HG02981 (cell line): ENCODE measurements at regions not wholly inside any gene's neighbourhood (a gene's known extent, or its start where the extent isn't known, plus 50 kb on each side); places are given as distances from the start of the nearest gene placed in this dataset.

Experiments
- ATAC-seq: cut with Tn5 transposase; IDR thresholded peaks from one replicate; pipeline ENCODE4 v1.9.1; 2021; ENCODE audit warnings: mild to moderate bottlenecking, moderate library complexity; ENCODE audit not compliant: unreplicated experiment

GRCh38 chr22:49099089-49099488, 728.6 kb downstream of the BRD1 start:
- ATAC-seq, result no peak

- no peak for ATAC-seq
These were observed 729.7 kb downstream of the BRD1 start for GRCh38 chr22:49097966-49098365.

- ATAC-seq, result no peak
These were observed 730.3 kb downstream of the BRD1 start for GRCh38 chr22:49097171-49097925.

- ATAC-seq, result no peak
These were observed 731.2 kb downstream of the BRD1 start for GRCh38 chr22:49096476-49096875.

- no peak for ATAC-seq
These were observed 732.3 kb downstream of the BRD1 start for GRCh38 chr22:49095366-49095765.

- no peak for ATAC-seq
These were observed 732.8 kb downstream of the BRD1 start for GRCh38 chr22:49094858-49095257.

GRCh38 chr22:49094151-49094550, 733.5 kb downstream of the BRD1 start:
- ATAC-seq, result no peak

GRCh38 chr22:49093192-49093880, 734.3 kb downstream of the BRD1 start:
- no peak for ATAC-seq

- ATAC-seq, result no peak
These were observed 735.0 kb downstream of the BRD1 start for GRCh38 chr22:49092716-49093115.

GRCh38 chr22:49091917-49092545, 735.6 kb downstream of the BRD1 start:
- no peak for ATAC-seq

- no peak for ATAC-seq
These were observed 736.2 kb downstream of the BRD1 start for GRCh38 chr22:49091451-49091850.

GRCh38 chr22:49090853-49091135, 736.9 kb downstream of the BRD1 start:
- ATAC-seq, result no peak

- ATAC-seq, result no peak
These were observed 737.4 kb downstream of the BRD1 start for GRCh38 chr22:49090061-49090852.

- ATAC-seq, result no peak
These were observed 738.6 kb downstream of the BRD1 start for GRCh38 chr22:49088801-49089791.

GRCh38 chr22:49087716-49088601, 739.7 kb downstream of the BRD1 start:
- no peak for ATAC-seq

GRCh38 chr22:49087198-49087597, 740.5 kb downstream of the BRD1 start:
- ATAC-seq, result no peak

- ATAC-seq, result no peak
These were observed 741.0 kb downstream of the BRD1 start for GRCh38 chr22:49086606-49087157.

GRCh38 chr22:49086181-49086580, 741.5 kb downstream of the BRD1 start:
- ATAC-seq, result no peak

GRCh38 chr22:49084206-49084605, 743.5 kb downstream of the BRD1 start:
- no peak for ATAC-seq
